ENCODE measurements at regions not wholly inside any gene's neighbourhood (a gene's known extent, or its start where the extent isn't known, plus 50 kb on each side); places are given as distances from the start of the nearest gene placed in this dataset.

- intact Hi-C loops (cut with micrococcal nuclease; ENCODE audit: unreplicated experiment) (no loop called here), in situ Hi-C loops (cut with HindIII; ENCODE audit: low pct_unique_long_range_greater_than_20kb, low sequenced_read_pairs) (no loop called here)
- Histone ChIP-seq H3K36me3 (ENCODE audit: control insufficient read depth, insufficient read depth, low read length) (no peaks in the 10 kb centered on the region), H3K27me3 (ENCODE audit: control insufficient read depth, insufficient read depth, low read length) (no peaks in the 10 kb centered on the region), H3K27ac (ENCODE audit: low read length) (no peak overlapping the region), H3K4me1 (ENCODE audit: control insufficient read depth, insufficient read depth, low read length) (no peaks in the 10 kb centered on the region), H3K9me3 (ENCODE audit: control insufficient read depth, insufficient read depth, low read depth, low read length) (no peaks in the 10 kb centered on the region), H3K4me3 (ENCODE audit: low read depth in 2 of 2, low read length in 2 of 2) (no peak overlapping the region)
- CTCF ChIA-PET: no interaction called here
- POLR2A ChIA-PET: no interaction called here
- ATAC-seq: no peak
- no peak for DNase-seq (ENCODE audit: low read depth, low spot score)
- TF ChIP-seq POLR2AphosphoS5 (IDR thresholded peaks at IDR 0.05; ENCODE audit: low read depth, low read length): no peak
- TF ChIP-seq SIN3A (IDR thresholded peaks at IDR 0.05; ENCODE audit: borderline replicate concordance, insufficient read depth, low read depth, low read length): no peak
- no TSS peak for BruUV-seq (replicated peaks)
Observed at GRCh38 chr13:69389899-69390298, 717.7 kb upstream of the ATXN8OS start.

GRCh38 chr13:69373747-69374425 is 733.7 kb upstream of the ATXN8OS start:
- ATAC-seq: no peak
- TF ChIP-seq, protein P1, sequence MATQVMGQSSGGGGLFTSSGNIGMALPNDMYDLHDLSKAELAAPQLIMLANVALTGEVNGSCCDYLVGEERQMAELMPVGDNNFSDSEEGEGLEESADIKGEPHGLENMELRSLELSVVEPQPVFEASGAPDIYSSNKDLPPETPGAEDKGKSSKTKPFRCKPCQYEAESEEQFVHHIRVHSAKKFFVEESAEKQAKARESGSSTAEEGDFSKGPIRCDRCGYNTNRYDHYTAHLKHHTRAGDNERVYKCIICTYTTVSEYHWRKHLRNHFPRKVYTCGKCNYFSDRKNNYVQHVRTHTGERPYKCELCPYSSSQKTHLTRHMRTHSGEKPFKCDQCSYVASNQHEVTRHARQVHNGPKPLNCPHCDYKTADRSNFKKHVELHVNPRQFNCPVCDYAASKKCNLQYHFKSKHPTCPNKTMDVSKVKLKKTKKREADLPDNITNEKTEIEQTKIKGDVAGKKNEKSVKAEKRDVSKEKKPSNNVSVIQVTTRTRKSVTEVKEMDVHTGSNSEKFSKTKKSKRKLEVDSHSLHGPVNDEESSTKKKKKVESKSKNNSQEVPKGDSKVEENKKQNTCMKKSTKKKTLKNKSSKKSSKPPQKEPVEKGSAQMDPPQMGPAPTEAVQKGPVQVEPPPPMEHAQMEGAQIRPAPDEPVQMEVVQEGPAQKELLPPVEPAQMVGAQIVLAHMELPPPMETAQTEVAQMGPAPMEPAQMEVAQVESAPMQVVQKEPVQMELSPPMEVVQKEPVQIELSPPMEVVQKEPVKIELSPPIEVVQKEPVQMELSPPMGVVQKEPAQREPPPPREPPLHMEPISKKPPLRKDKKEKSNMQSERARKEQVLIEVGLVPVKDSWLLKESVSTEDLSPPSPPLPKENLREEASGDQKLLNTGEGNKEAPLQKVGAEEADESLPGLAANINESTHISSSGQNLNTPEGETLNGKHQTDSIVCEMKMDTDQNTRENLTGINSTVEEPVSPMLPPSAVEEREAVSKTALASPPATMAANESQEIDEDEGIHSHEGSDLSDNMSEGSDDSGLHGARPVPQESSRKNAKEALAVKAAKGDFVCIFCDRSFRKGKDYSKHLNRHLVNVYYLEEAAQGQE (IDR thresholded peaks at IDR 0.05; ENCODE audit: insufficient read depth in 1 of 2, low read depth in 2 of 2, low read length in 1 of 2): no peak
- TF ChIP-seq POLR2AphosphoS5 (IDR thresholded peaks at IDR 0.05; ENCODE audit: low read depth, low read length) (no peak), SIN3A (IDR thresholded peaks at IDR 0.05; ENCODE audit: borderline replicate concordance, insufficient read depth, low read depth, low read length) (no peak), TCF7L2 (IDR thresholded peaks at IDR 0.05; ENCODE audit: low read depth, low read length) (no peak)
- TF ChIP-seq, protein P2, sequence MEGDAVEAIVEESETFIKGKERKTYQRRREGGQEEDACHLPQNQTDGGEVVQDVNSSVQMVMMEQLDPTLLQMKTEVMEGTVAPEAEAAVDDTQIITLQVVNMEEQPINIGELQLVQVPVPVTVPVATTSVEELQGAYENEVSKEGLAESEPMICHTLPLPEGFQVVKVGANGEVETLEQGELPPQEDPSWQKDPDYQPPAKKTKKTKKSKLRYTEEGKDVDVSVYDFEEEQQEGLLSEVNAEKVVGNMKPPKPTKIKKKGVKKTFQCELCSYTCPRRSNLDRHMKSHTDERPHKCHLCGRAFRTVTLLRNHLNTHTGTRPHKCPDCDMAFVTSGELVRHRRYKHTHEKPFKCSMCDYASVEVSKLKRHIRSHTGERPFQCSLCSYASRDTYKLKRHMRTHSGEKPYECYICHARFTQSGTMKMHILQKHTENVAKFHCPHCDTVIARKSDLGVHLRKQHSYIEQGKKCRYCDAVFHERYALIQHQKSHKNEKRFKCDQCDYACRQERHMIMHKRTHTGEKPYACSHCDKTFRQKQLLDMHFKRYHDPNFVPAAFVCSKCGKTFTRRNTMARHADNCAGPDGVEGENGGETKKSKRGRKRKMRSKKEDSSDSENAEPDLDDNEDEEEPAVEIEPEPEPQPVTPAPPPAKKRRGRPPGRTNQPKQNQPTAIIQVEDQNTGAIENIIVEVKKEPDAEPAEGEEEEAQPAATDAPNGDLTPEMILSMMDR (IDR thresholded peaks at IDR 0.05): no peak
- H3K4me1 ChIP-seq (ENCODE audit: control insufficient read depth, insufficient read depth, low read length): no peaks in the 10 kb centered on the region
- no peak for DNase-seq (ENCODE audit: low read depth, low spot score)
- H3K9me3 ChIP-seq (ENCODE audit: control insufficient read depth, insufficient read depth, low read depth, low read length): no peaks in the 10 kb centered on the region
- intact Hi-C loops (cut with micrococcal nuclease; ENCODE audit: unreplicated experiment): no loop called here
- POLR2A ChIA-PET: no interaction called here
- no peaks in the 10 kb centered on the region for H3K36me3 ChIP-seq (ENCODE audit: control insufficient read depth, insufficient read depth, low read length)
- CTCF ChIA-PET: no interaction called here
- BruUV-seq (replicated peaks): no TSS peak
- no peak overlapping the region for H3K27ac ChIP-seq (ENCODE audit: low read length)
- H3K27me3 ChIP-seq (ENCODE audit: control insufficient read depth, insufficient read depth, low read length): no peaks in the 10 kb centered on the region
- in situ Hi-C loops (cut with HindIII; ENCODE audit: low pct_unique_long_range_greater_than_20kb, low sequenced_read_pairs): no loop called here
- no peak overlapping the region for H3K4me3 ChIP-seq (ENCODE audit: low read depth in 2 of 2, low read length in 2 of 2)

GRCh38 chr13:69363360-69363759 is 744.3 kb upstream of the ATXN8OS start:
- TF ChIP-seq SIN3A (IDR thresholded peaks at IDR 0.05; ENCODE audit: borderline replicate concordance, insufficient read depth, low read depth, low read length): no peak
- no peak for TF ChIP-seq TCF7L2 (IDR thresholded peaks at IDR 0.05; ENCODE audit: low read depth, low read length)
- no peak for TF ChIP-seq POLR2AphosphoS5 (IDR thresholded peaks at IDR 0.05; ENCODE audit: low read depth, low read length)
- TF ChIP-seq, protein P2 (IDR thresholded peaks at IDR 0.05): no peak
- TF ChIP-seq, protein P1 (IDR thresholded peaks at IDR 0.05; ENCODE audit: insufficient read depth in 1 of 2, low read depth in 2 of 2, low read length in 1 of 2): no peak
- no peak for ATAC-seq
- intact Hi-C loops (cut with micrococcal nuclease; ENCODE audit: unreplicated experiment) (no loop called here), in situ Hi-C loops (cut with HindIII; ENCODE audit: low pct_unique_long_range_greater_than_20kb, low sequenced_read_pairs) (no loop called here)
- no peak overlapping the region for H3K27ac ChIP-seq (ENCODE audit: low read length)
- no peaks in the 10 kb centered on the region for H3K9me3 ChIP-seq (ENCODE audit: control insufficient read depth, insufficient read depth, low read depth, low read length)
- CTCF ChIA-PET: no interaction called here
- BruUV-seq (replicated peaks): no TSS peak
- no peak overlapping the region for H3K4me3 ChIP-seq (ENCODE audit: low read depth in 2 of 2, low read length in 2 of 2)
- no peaks in the 10 kb centered on the region for H3K27me3 ChIP-seq (ENCODE audit: control insufficient read depth, insufficient read depth, low read length)
- DNase-seq (ENCODE audit: low read depth, low spot score): no peak
- H3K4me1 ChIP-seq (ENCODE audit: control insufficient read depth, insufficient read depth, low read length): no peaks in the 10 kb centered on the region
- H3K36me3 ChIP-seq (ENCODE audit: control insufficient read depth, insufficient read depth, low read length): no peaks in the 10 kb centered on the region
- POLR2A ChIA-PET: no interaction called here
